SK-N-SH treated with all-trans-retinoic acid at 6 μM for 48 hours (cell line): ENCODE measurements at regions not wholly inside any gene's neighbourhood (a gene's known extent, or its start where the extent isn't known, plus 50 kb on each side); places are given as distances from the start of the nearest gene placed in this dataset.

Source experiments
- PATZ1 ChIP-seq: fragments of 250-450 bp; sonication (Bioruptor Pico); IDR thresholded peaks from 2 replicates; pipeline ENCODE4 v1.8.0; 2020; ENCODE audit warnings: mild to moderate bottlenecking, moderate library complexity, borderline replicate concordance
- ZC3H10 ChIP-seq: fragments of 250-450 bp; sonication (Bioruptor Pico); IDR thresholded peaks from 2 replicates; pipeline ENCODE4 v1.5.1; 2021; ENCODE audit warnings: mild to moderate bottlenecking, moderate library complexity

- TF ChIP-seq ZC3H10 (CRISPR knock-in tag) (no peak), PATZ1 (no peak)
Observed at GRCh38 chr12:25368557-25368956, 117.8 kb upstream of the KRAS start.
